ENCODE measurements at regions not wholly inside any gene's neighbourhood (a gene's known extent, or its start where the extent isn't known, plus 50 kb on each side); places are given as distances from the start of the nearest gene placed in this dataset.

- TF ChIP-seq CTCF (IDR thresholded peaks at IDR 0.05) (no peak), POLR2AphosphoS5 (IDR thresholded peaks at IDR 0.05) (no peak), POLR2A (IDR thresholded peaks at IDR 0.05) (no peak), EP300 (IDR thresholded peaks at IDR 0.05) (no peak)
Observed at GRCh38 chr13:106118996-106119395, 416.5 kb downstream of the EFNB2 start.
